Heart right ventricle (tissue), 16 donors: ENCODE measurements at regions not wholly inside any gene's neighbourhood (a gene's known extent, or its start where the extent isn't known, plus 50 kb on each side); places are given as distances from the start of the nearest gene placed in this dataset.
A peak's percentile ranks its signal among the peaks of the same experiment; 100 is the strongest.

Source experiments
- ATAC-seq, 8 donors: fragments of 200-7000 bp; cut with Tn5 transposase; one replicate each; pipeline ENCODE4 v1.9.1; 2020; ENCODE audit warnings: mild to moderate bottlenecking in 8 of 8, moderate library complexity in 8 of 8, moderate number of reproducible peaks in 1 of 8
- DNase-seq, 2 donors: peaks; one replicate each; pipeline ENCODE4 v3.0.0-alpha.2; 2020
- H3K27ac ChIP-seq, 10 donors: fragments of 200-600 bp; sonication (generic) in 2 of 10; one replicate each; pipeline versions ENCODE4 v1.5.0 to v1.8.0; 2020 to 2022; ENCODE audit warnings: mild to moderate bottlenecking in 3 of 10
- H3K27me3 ChIP-seq, 7 donors: fragments of 200-600 bp; one replicate each; pipeline ENCODE4 v1.8.0; 2021 to 2022; ENCODE audit warnings: mild to moderate bottlenecking in 2 of 7
- H3K36me3 ChIP-seq, 9 donors: fragments of 200-600 bp; sonication (generic) in 1 of 9; one replicate each; pipeline versions ENCODE4 v1.5.0 to v1.8.0; 2020 to 2022; ENCODE audit warnings: mild to moderate bottlenecking in 2 of 9
- H3K4me1 ChIP-seq, 9 donors: fragments of 200-600 bp; sonication (generic) in 1 of 9; one replicate each; pipeline versions ENCODE4 v1.5.0 to v1.8.0; 2020 to 2022; ENCODE audit warnings: mild to moderate bottlenecking in 4 of 9
- H3K4me3 ChIP-seq, 10 donors: fragments of 200-600 bp; sonication (generic) in 2 of 10; one replicate each; pipeline versions ENCODE4 v1.5.0 to v1.8.0; 2020 to 2022; ENCODE audit warnings: mild to moderate bottlenecking in 7 of 10, moderate library complexity in 2 of 10
- H3K9me3 ChIP-seq, 11 donors: fragments of 200-600 bp in 10 of 11; sonication (generic) in 2 of 11; one replicate each; pipeline versions ENCODE4 v1.5.0 to v1.8.0; 2013 to 2022; ENCODE audit warnings: mild to moderate bottlenecking in 2 of 11, control low read depth in 1 of 11, moderate library complexity in 1 of 11
- CTCF ChIP-seq, 9 donors: fragments of 200-600 bp; sonication (generic) in 2 of 9; IDR thresholded peaks; one replicate each; pipeline versions ENCODE4 v1.5.0 to v1.8.0; 2021 to 2022; ENCODE audit warnings: antibody characterized with exemption in 9 of 9, mild to moderate bottlenecking in 5 of 9, moderate library complexity in 1 of 9
- WGBS, 2 donors: extraction: QIAGEN DNeasy Blood & Tissue Kit; methylation state at CpG; one replicate each; pipeline ENCODE4 v1.1.7; 2013; ENCODE audit warnings: inconsistent platforms in 1 of 2; 5-methylcytosine and 5-hydroxymethylcytosine counted together
- intact Hi-C, 10 donors: fragments of 100-400 bp; cut with DNase I; formaldehyde crosslinking; loops; one replicate each; pipeline versions ENCODE4 v1.11.1 to v1.14.2; 2022
- donor health status: Arrhythmogenic right ventricular cardiomyopathy.
- donor health status: ischemic (EF 13 %, LVEDD 7.1; RV severe dilation, severe dysfunction).
- donor health status: healthy with polysubstance abuse.
- donor health status: DM: no; HTN: yes; CAD: no.
- donor health status: DM: no; HTN: no; CAD: no.
- donor health status: ischemic (EF 25% LVEDD 6.9; RV normal size, moderate dysfunction).
- donor health status: ischemic (EF 25% LVEDD 5.7; RV mildly dilated, moderate dysfunction).
- donor health status: healthy.
- donor health status: DM: yes; HTN: yes; CAD: no.
- donor health status: Ischemic cardiomyopathy.
- donor health status: ischemic (EF 35%, LVEDD 5.7; RV mildly dilated, moderate dysfunction).
- donor health status: nonischemic (EF 11% LVEDD 7.7; RV severe dilation, severe dysfunction).
- donor health status: DM: yes; HTN: yes; CAD: no.
- donor health status: PGD.
- donor health status: ischemic (EF 29% LVEDD 5.4; RV normal size, mild dysfunction).
- donor health status: nonischemic (EF 23%, LVEDD 6.1; RV moderate dilation, normal function).

GRCh38 chr1:94678202-94678848 is 136.8 kb upstream of the F3 start:
- no peak overlapping the region for H3K27ac ChIP-seq
- H3K27me3 ChIP-seq, result no peaks in the 10 kb centered on the region
- H3K4me1 ChIP-seq, result no peaks in the 10 kb centered on the region
- 77 to 82% methylated on average over 11 of the region's 11 CpGs for WGBS, 2 donors
- ATAC-seq (peak in 2 of 8 donors; percentile 16 to 25), DNase-seq (no peak)
- H3K36me3 ChIP-seq, result no peaks in the 10 kb centered on the region
- no peaks in the 10 kb centered on the region for H3K9me3 ChIP-seq
- intact Hi-C loops, result loop anchor here in 1 of 10 donors (10.0 kb wide), 1 partner anchor 116 kb away; no protein-coding TSS in a partner anchor
- H3K4me3 ChIP-seq, result no peak overlapping the region
- TF ChIP-seq CTCF (IDR thresholded peaks at IDR 0.05), result no peak

GRCh38 chr1:94677714-94678113 is 136.2 kb upstream of the F3 start:
- ATAC-seq (no peak), DNase-seq (no peak)
- Histone ChIP-seq H3K27me3 (no peaks in the 10 kb centered on the region), H3K27ac (no peak overlapping the region), H3K36me3 (no peaks in the 10 kb centered on the region), H3K4me1 (no peaks in the 10 kb centered on the region), H3K4me3 (no peak overlapping the region), H3K9me3 (no peaks in the 10 kb centered on the region)
- no peak for TF ChIP-seq CTCF (IDR thresholded peaks at IDR 0.05)
- WGBS, 2 donors, result 88 to 91% methylated on average over 7 of the region's 7 CpGs
- intact Hi-C loops, result loop anchor here in 2 of 10 donors (2.0 to 10.0 kb wide), 2 partner anchors 71 to 117 kb away; no protein-coding TSS in a partner anchor

- intact Hi-C loops, result loop anchor here in 2 of 10 donors (2.0 to 10.0 kb wide), 2 partner anchors 70 to 118 kb away; no protein-coding TSS in a partner anchor
- no peak for DNase-seq
- 73 to 75% methylated on average over 5 of the region's 5 CpGs for WGBS, 2 donors
- no peak overlapping the region for H3K27ac ChIP-seq
- H3K27me3 ChIP-seq, result no peaks in the 10 kb centered on the region
- H3K9me3 ChIP-seq, result no peaks in the 10 kb centered on the region
- TF ChIP-seq CTCF (IDR thresholded peaks at IDR 0.05), result no peak
- H3K4me3 ChIP-seq, result no peak overlapping the region
- no peaks in the 10 kb centered on the region for H3K36me3 ChIP-seq
- no peak for ATAC-seq
- no peaks in the 10 kb centered on the region for H3K4me1 ChIP-seq
Observed at GRCh38 chr1:94677087-94677486, 135.5 kb upstream of the F3 start.

GRCh38 chr1:94676686-94677085 is 135.1 kb upstream of the F3 start:
- WGBS, 2 donors, result 81 to 83% methylated on average over 6 of the region's 6 CpGs
- DNase-seq (no peak), ATAC-seq (no peak)
- intact Hi-C loops, result loop anchor here in 2 of 10 donors (2.0 to 10.0 kb wide), 2 partner anchors 70 to 118 kb away; no protein-coding TSS in a partner anchor
- H3K9me3 ChIP-seq, result no peaks in the 10 kb centered on the region
- no peaks in the 10 kb centered on the region for H3K27me3 ChIP-seq
- TF ChIP-seq CTCF (IDR thresholded peaks at IDR 0.05), result no peak
- H3K27ac ChIP-seq, result no peak overlapping the region
- H3K4me3 ChIP-seq, result no peak overlapping the region
- H3K36me3 ChIP-seq, result no peaks in the 10 kb centered on the region
- H3K4me1 ChIP-seq, result no peaks in the 10 kb centered on the region
